HepG2 (cell line): ENCODE measurements at regions not wholly inside any gene's neighbourhood (a gene's known extent, or its start where the extent isn't known, plus 50 kb on each side); places are given as distances from the start of the nearest gene placed in this dataset.

Source experiments
- ATAC-seq: fragments of 200-7000 bp; cut with Tn5 transposase; 3 replicates; pipeline ENCODE4 v1.9.1; 2020; ENCODE audit warnings: mild to moderate bottlenecking, moderate library complexity
- BruUV-seq: library from RNA; stranded (reverse); fragments of 400-500 nt; replicated peaks from 2 replicates; lab custom pipeline; 2021; lab: Mats Ljungman, UMichigan
- CTCF ChIA-PET: fragments of 300-600 bp; formaldehyde crosslinking; extraction: SDS; loops from one replicate; lab custom pipeline; 2021; ENCODE audit warnings: low total read pairs, inconsistent platforms, low intra/inter-chr PET ratio; lab: Yijun Ruan, JAX
- POLR2A ChIA-PET: fragments of 350-600 bp; sonication (Branson Sonifier 250); formaldehyde crosslinking; loops from one replicate; lab custom pipeline; 2020; ENCODE audit warnings: antibody characterized with exemption, inconsistent platforms; lab: Yijun Ruan, JAX
- DNase-seq: peaks from one replicate; pipeline ENCODE4 v3.0.0-alpha.2; 2015; ENCODE audit warnings: low spot score
- FAIRE-seq: peaks from 3 replicates; lab custom pipeline; 2011; peaks lifted over from hg19 to GRCh38; lab: Jason Lieb, UNC
- H2AFZ ChIP-seq: one replicate; pipeline ENCODE4 v1.6.1; 2011; ENCODE audit warnings: low read length, inconsistent platforms
- H3K27ac ChIP-seq: fragments of 300-600 bp; 3 replicates; pipeline ENCODE4 v1.8.0; 2011; ENCODE audit warnings: mixed run types, mild to moderate bottlenecking, mixed read lengths, low read length, inconsistent platforms; ENCODE audit not compliant: insufficient read depth; ENCODE audit errors: extremely low read length
- H3K27me3 ChIP-seq, 2 experiments: fragments of 200-600 bp in 1 of 2; 2 replicates in 1 of 2; 3 replicates in 1 of 2; pipeline versions ENCODE4 v1.6.0 to v1.8.0; 2011; ENCODE audit warnings: low read length in 2 of 2, mild to moderate bottlenecking in 2 of 2, moderate library complexity in 2 of 2, inconsistent platforms in 1 of 2; ENCODE audit not compliant: insufficient read depth in 2 of 2, control insufficient read depth in 1 of 2
- H3K36me3 ChIP-seq, 2 experiments: fragments of 200-600 bp in 1 of 2; replicated peaks in 1 of 2; 2 replicates in 1 of 2; 3 replicates in 1 of 2; pipeline versions ENCODE4 v1.5.1 to v1.8.0; 2011; ENCODE audit warnings: low read length in 2 of 2, inconsistent platforms in 1 of 2; ENCODE audit not compliant: insufficient read depth in 2 of 2, control insufficient read depth in 1 of 2
- H3K4me1 ChIP-seq: 2 replicates; pipeline ENCODE4 v1.5.1; 2012; ENCODE audit warnings: low read length, inconsistent platforms; ENCODE audit not compliant: insufficient read depth
- H3K4me2 ChIP-seq: 2 replicates; pipeline ENCODE4 v1.6.0; 2011; ENCODE audit warnings: low read depth, low read length, inconsistent platforms
- H3K4me3 ChIP-seq, 3 experiments: fragments of 200-600 bp in 1 of 3; sonication (generic), shearing (Covaris generic) in 1 of 3; replicated peaks in 1 of 3; 2 replicates each; pipeline ENCODE4 v1.5.1; 2011 to 2016; ENCODE audit warnings: low read length in 3 of 3, inconsistent platforms in 2 of 3, low read depth in 2 of 3, mild to moderate bottlenecking in 2 of 3, control low read depth in 1 of 3, mixed read lengths in 1 of 3; ENCODE audit not compliant: insufficient read depth in 1 of 3
- H3K79me2 ChIP-seq: one replicate; pipeline ENCODE4 v1.6.1; 2011; ENCODE audit warnings: low read length, inconsistent platforms; ENCODE audit not compliant: insufficient read depth
- H3K9ac ChIP-seq: 2 replicates; pipeline ENCODE4 v1.6.0; 2011; ENCODE audit warnings: mild to moderate bottlenecking, low read depth, low read length, inconsistent platforms; ENCODE audit not compliant: insufficient read depth
- H3K9me3 ChIP-seq: 2 replicates; pipeline ENCODE4 v1.5.1; 2012; ENCODE audit warnings: mild to moderate bottlenecking, low read length
- H4K20me1 ChIP-seq: 2 replicates; pipeline ENCODE4 v1.6.0; 2011; ENCODE audit warnings: inconsistent platforms, mild to moderate bottlenecking, low read length, moderate library complexity; ENCODE audit not compliant: insufficient read depth
- ETV6 ChIP-seq: sonication (generic); formaldehyde crosslinking; conservative IDR thresholded peaks from 2 replicates; pipeline ENCODE4 v1.4.0; 2020; ENCODE audit warnings: missing genetic modification reagents
- FOXC1 ChIP-seq: sonication (generic); formaldehyde crosslinking; IDR thresholded peaks from 2 replicates; pipeline ENCODE4 v1.8.0; 2022; ENCODE audit warnings: mild to moderate bottlenecking, missing genetic modification reagents, borderline replicate concordance
- HNF4G ChIP-seq, 2 experiments: sonication (generic) in 1 of 2; formaldehyde crosslinking in 1 of 2; IDR thresholded peaks; 2 replicates each; pipeline versions ENCODE4 v1.4.0 to v1.6.1; 2011 to 2020; ENCODE audit warnings: borderline replicate concordance in 2 of 2, low read depth in 2 of 2, mild to moderate bottlenecking in 2 of 2, low read length in 1 of 2, missing genetic modification reagents in 1 of 2, moderate library complexity in 1 of 2
- HOXA7 ChIP-seq: sonication (generic); formaldehyde crosslinking; IDR thresholded peaks from 2 replicates; pipeline ENCODE4 v1.8.1; 2022; ENCODE audit warnings: mild to moderate bottlenecking, missing genetic modification reagents, moderate library complexity
- JUND ChIP-seq: sonication (generic); formaldehyde crosslinking; IDR thresholded peaks from 2 replicates; pipeline ENCODE4 v1.8.0; 2022; ENCODE audit warnings: mild to moderate bottlenecking, missing genetic modification reagents
- MYNN ChIP-seq: sonication (generic); formaldehyde crosslinking; IDR thresholded peaks from 2 replicates; pipeline ENCODE4 v1.4.0; 2020; ENCODE audit warnings: mild to moderate bottlenecking, low read depth, missing genetic modification reagents
- NRL ChIP-seq: sonication (generic); formaldehyde crosslinking; IDR thresholded peaks from 2 replicates; pipeline ENCODE4 v1.5.0; 2020; ENCODE audit warnings: missing genetic modification reagents, mild to moderate bottlenecking, moderate library complexity, borderline replicate concordance
- SCMH1 ChIP-seq: sonication (generic); formaldehyde crosslinking; IDR thresholded peaks from 2 replicates; pipeline ENCODE4 v1.9.0; 2021; ENCODE audit warnings: missing genetic modification reagents, mild to moderate bottlenecking, borderline replicate concordance
- SNAI1 ChIP-seq: sonication (generic); formaldehyde crosslinking; IDR thresholded peaks from 2 replicates; pipeline ENCODE4 v1.5.0; 2020; ENCODE audit warnings: mild to moderate bottlenecking, missing genetic modification reagents, borderline replicate concordance
- SYNCRIP ChIP-seq: fragments of 200-400 bp; formaldehyde crosslinking; IDR thresholded peaks from 2 replicates; pipeline ENCODE4 v1.6.1; 2018; ENCODE audit warnings: mild to moderate bottlenecking, low read depth, low read length; ENCODE audit not compliant: insufficient read depth
- ZNF230 ChIP-seq: sonication (generic); formaldehyde crosslinking; IDR thresholded peaks from 2 replicates; pipeline ENCODE4 v1.4.0; 2020; ENCODE audit warnings: mild to moderate bottlenecking, missing genetic modification reagents
- ZNF430 ChIP-seq: sonication (generic); formaldehyde crosslinking; IDR thresholded peaks from 2 replicates; pipeline ENCODE4 v1.9.0; 2021; ENCODE audit warnings: mild to moderate bottlenecking, missing genetic modification reagents
- ZNF709 ChIP-seq: sonication (generic); formaldehyde crosslinking; IDR thresholded peaks from 2 replicates; pipeline ENCODE4 v1.5.0; 2020; ENCODE audit warnings: mild to moderate bottlenecking, missing genetic modification reagents
- ZNF75D ChIP-seq: sonication (generic); formaldehyde crosslinking; IDR thresholded peaks from 2 replicates; pipeline ENCODE4 v1.8.1; 2023; ENCODE audit warnings: missing genetic modification reagents, mild to moderate bottlenecking, borderline replicate concordance
- WGBS: methylation state at CpG from one replicate; pipeline ENCODE4 v1.1.6; 2017; ENCODE audit warnings: low lambda C conversion rate; 5-methylcytosine and 5-hydroxymethylcytosine counted together
- in situ Hi-C: cut with HindIII; loops from 2 replicates; pipeline ENCODE4 v1.10.0; 2017; ENCODE audit warnings: low pct_unique_long_range_greater_than_20kb; ENCODE audit not compliant: extremely low pct_ligation_motif_present
- intact Hi-C: fragments of 100-400 bp; cut with micrococcal nuclease; formaldehyde crosslinking; loops from one replicate; pipeline ENCODE4 v1.10.0; 2022; ENCODE audit not compliant: unreplicated experiment
- TF ChIP-seq, protein P1 (sequence below): sonication (generic); formaldehyde crosslinking; conservative IDR thresholded peaks from 2 replicates; pipeline ENCODE4 v1.8.1; 2023; ENCODE audit warnings: missing genetic modification reagents
- TF ChIP-seq, protein P2 (sequence below): sonication (generic); formaldehyde crosslinking; IDR thresholded peaks from 2 replicates; pipeline ENCODE4 v1.5.0; 2020; ENCODE audit warnings: missing genetic modification reagents

DNA sequence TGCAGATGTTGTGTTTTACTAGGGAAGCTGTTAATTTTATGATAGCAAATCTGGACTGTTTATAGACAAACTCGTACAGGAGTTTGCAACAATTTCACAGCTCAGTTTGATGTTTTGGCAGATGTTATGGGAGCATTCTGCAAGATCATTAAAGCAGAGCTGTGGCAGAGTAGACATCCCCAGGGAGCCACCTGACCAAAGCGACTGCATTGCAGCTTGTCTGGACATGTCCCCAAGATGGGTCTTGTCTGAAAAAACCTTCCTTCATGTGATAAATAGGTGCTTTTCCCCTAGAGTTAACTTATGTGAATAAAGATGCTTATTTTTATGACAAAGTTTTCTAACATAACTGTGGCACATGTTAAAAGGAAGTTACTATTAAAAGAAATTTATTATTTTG is 91.2 kb upstream of the GPR141 start:
- intact Hi-C loops (no loop called here), in situ Hi-C loops (no loop called here)
- no peaks in the 10 kb centered on the region for H3K79me2 ChIP-seq
- H3K36me3 ChIP-seq, result no peaks in the 10 kb centered on the region
- no peak overlapping the region for H3K4me3 ChIP-seq
- no TSS peak for BruUV-seq
- CTCF ChIA-PET, result no interaction called here
- FAIRE-seq, result no peak
- TF ChIP-seq, protein P1, sequence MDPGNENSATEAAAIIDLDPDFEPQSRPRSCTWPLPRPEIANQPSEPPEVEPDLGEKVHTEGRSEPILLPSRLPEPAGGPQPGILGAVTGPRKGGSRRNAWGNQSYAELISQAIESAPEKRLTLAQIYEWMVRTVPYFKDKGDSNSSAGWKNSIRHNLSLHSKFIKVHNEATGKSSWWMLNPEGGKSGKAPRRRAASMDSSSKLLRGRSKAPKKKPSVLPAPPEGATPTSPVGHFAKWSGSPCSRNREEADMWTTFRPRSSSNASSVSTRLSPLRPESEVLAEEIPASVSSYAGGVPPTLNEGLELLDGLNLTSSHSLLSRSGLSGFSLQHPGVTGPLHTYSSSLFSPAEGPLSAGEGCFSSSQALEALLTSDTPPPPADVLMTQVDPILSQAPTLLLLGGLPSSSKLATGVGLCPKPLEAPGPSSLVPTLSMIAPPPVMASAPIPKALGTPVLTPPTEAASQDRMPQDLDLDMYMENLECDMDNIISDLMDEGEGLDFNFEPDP (CRISPR knock-in tag), result no peak
- TF ChIP-seq MYNN (CRISPR knock-in tag) (no peak), ZNF709 (CRISPR knock-in tag) (no peak), SCMH1 (CRISPR knock-in tag) (no peak), ZNF230 (no peak), SYNCRIP (no peak), HOXA7 (CRISPR knock-in tag) (no peak), JUND (no peak), SNAI1 (CRISPR knock-in tag) (no peak), HNF4G (IDR thresholded peaks at IDR 0.05; ENCODE audit: borderline replicate concordance, low read depth, low read length) (no peak), HNF4G (CRISPR knock-in tag; IDR thresholded peaks at IDR 0.05; ENCODE audit: borderline replicate concordance, low read depth) (no peak), ZNF430 (CRISPR knock-in tag) (no peak), ZNF75D (CRISPR knock-in tag) (no peak), FOXC1 (CRISPR knock-in tag) (no peak), ETV6 (CRISPR knock-in tag) (no peak), NRL (CRISPR knock-in tag) (no peak)
- TF ChIP-seq, protein P2, sequence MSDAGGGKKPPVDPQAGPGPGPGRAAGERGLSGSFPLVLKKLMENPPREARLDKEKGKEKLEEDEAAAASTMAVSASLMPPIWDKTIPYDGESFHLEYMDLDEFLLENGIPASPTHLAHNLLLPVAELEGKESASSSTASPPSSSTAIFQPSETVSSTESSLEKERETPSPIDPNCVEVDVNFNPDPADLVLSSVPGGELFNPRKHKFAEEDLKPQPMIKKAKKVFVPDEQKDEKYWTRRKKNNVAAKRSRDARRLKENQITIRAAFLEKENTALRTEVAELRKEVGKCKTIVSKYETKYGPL (CRISPR knock-in tag), result no peak
- TF ChIP-seq, all 625 proteins: peak for 0
- WGBS, result 27% methylated on average over 2 of the region's 2 CpGs
- POLR2A ChIA-PET, result no interaction called here
- Histone ChIP-seq H2AFZ (no peak overlapping the region), H3K9ac (no peak overlapping the region), H3K4me1 (no peaks in the 10 kb centered on the region), H3K4me2 (no peak overlapping the region), H3K27ac (no peak overlapping the region), H4K20me1 (no peaks in the 10 kb centered on the region), H3K9me3 (peaks cover 15% of the 10 kb centered on the region; the same call in 1 of the 2 replicates), H3K27me3 (no peaks in the 10 kb centered on the region)
- no peak for DNase-seq
- no peak for ATAC-seq
